Femur (tissue), 1 donor: ENCODE measurements at regions not wholly inside any gene's neighbourhood (a gene's known extent, or its start where the extent isn't known, plus 50 kb on each side); places are given as distances from the start of the nearest gene placed in this dataset.

ENCODE experiments used
- DNase-seq: peaks from one replicate; pipeline ENCODE4 v3.0.0-alpha.2; 2017

GRCh38 chr18:45505497-45506206 is 109.6 kb upstream of the SLC14A2 start:
- no peak for DNase-seq

- no peak for DNase-seq
Measured at GRCh38 chr18:45506951-45507350, 108.3 kb upstream of the SLC14A2 start.

GRCh38 chr18:45509535-45509934 is 105.7 kb upstream of the SLC14A2 start:
- no peak for DNase-seq

GRCh38 chr18:45510656-45511055 is 104.6 kb upstream of the SLC14A2 start:
- no peak for DNase-seq

GRCh38 chr18:45512363-45512953 is 102.8 kb upstream of the SLC14A2 start:
- DNase-seq = no peak

GRCh38 chr18:45517181-45517741 is 98.0 kb upstream of the SLC14A2 start:
- DNase-seq = peak; percentile 63

GRCh38 chr18:45518311-45519155 is 96.7 kb upstream of the SLC14A2 start:
- DNase-seq = peak; percentile 32

GRCh38 chr18:45519411-45520280 is 95.6 kb upstream of the SLC14A2 start:
- DNase-seq = no peak

- DNase-seq = no peak
Measured at GRCh38 chr18:45521136-45521535, 94.1 kb upstream of the SLC14A2 start.

GRCh38 chr18:45521777-45522176 is 93.5 kb upstream of the SLC14A2 start:
- DNase-seq = no peak

- peak; percentile 38 for DNase-seq
Measured at GRCh38 chr18:45522371-45522770, 92.9 kb upstream of the SLC14A2 start.

- no peak for DNase-seq
Measured at GRCh38 chr18:45525301-45525700, 90.0 kb upstream of the SLC14A2 start.

GRCh38 chr18:45526114-45526841 is 89.0 kb upstream of the SLC14A2 start:
- DNase-seq = peak; percentile 36

GRCh38 chr18:45527891-45528290 is 87.4 kb upstream of the SLC14A2 start:
- no peak for DNase-seq

GRCh38 chr18:45528712-45529336 is 86.5 kb upstream of the SLC14A2 start:
- DNase-seq = no peak

GRCh38 chr18:45538444-45538843 is 76.8 kb upstream of the SLC14A2 start:
- no peak for DNase-seq

GRCh38 chr18:45539491-45539891 is 75.8 kb upstream of the SLC14A2 start:
- DNase-seq = no peak

- DNase-seq = no peak
Measured at GRCh38 chr18:45540125-45540524, 75.2 kb upstream of the SLC14A2 start.

- DNase-seq = no peak
Measured at GRCh38 chr18:45541421-45541820, 73.9 kb upstream of the SLC14A2 start.

GRCh38 chr18:45542043-45542442 is 73.2 kb upstream of the SLC14A2 start:
- no peak for DNase-seq

- DNase-seq = no peak
Measured at GRCh38 chr18:45547910-45548309, 67.4 kb upstream of the SLC14A2 start.
